Upper lobe of left lung (tissue), 4 donors: ENCODE measurements at regions not wholly inside any gene's neighbourhood (a gene's known extent, or its start where the extent isn't known, plus 50 kb on each side); places are given as distances from the start of the nearest gene placed in this dataset.
"Not testable (repeated sequence)": the region's sequence is repeated elsewhere in the genome, so short reads cannot be mapped to it uniquely, and the experiment has no call there.

Experiments used
- CTCF ChIP-seq, 6 experiments: fragments of 450-650 bp in 4 of 6; fragments of 200-600 bp in 2 of 6; sonication (generic) in 2 of 6; IDR thresholded peaks; one replicate each; pipeline ENCODE4 v1.5.1; 2016 to 2019; ENCODE audit warnings: antibody characterized with exemption in 6 of 6
- EP300 ChIP-seq, 4 donors: sonication (generic); formaldehyde crosslinking; IDR thresholded peaks; one replicate each; pipeline ENCODE4 v1.5.1; 2017; ENCODE audit warnings: antibody characterized with exemption in 4 of 4, control low read depth in 2 of 4
- POLR2A ChIP-seq, 4 donors: fragments of 450-650 bp; IDR thresholded peaks; one replicate each; pipeline ENCODE4 v1.5.1; 2016 to 2017; ENCODE audit warnings: antibody characterized with exemption in 4 of 4, mild to moderate bottlenecking in 2 of 4

GRCh38 chrX:64657229-64657628 lies 262.0 kb upstream of the MTMR8 start:
- TF ChIP-seq CTCF, POLR2A, EP300 (IDR thresholded peaks at IDR 0.05): not testable (repeated sequence)
